ENCODE measurements at regions not wholly inside any gene's neighbourhood (a gene's known extent, or its start where the extent isn't known, plus 50 kb on each side); places are given as distances from the start of the nearest gene placed in this dataset.

DNA sequence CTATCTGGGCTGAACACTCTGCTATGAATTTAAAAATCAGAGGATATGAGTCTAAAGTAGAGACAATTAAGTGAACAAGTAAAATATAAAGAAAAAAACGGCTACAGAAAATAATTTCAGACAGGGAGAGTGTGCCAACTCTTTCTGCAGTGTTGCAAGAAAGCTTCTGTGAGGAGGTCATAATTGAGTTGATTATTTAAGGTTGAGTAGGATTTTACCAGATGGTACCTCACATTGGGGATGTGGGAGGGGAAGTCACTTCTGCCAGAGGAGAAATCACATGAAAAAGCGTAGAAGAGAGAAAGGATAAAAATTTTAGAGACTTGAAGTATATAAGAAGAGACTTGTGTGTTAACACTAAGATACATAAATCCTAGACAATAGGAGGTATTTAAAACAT is 238.0 kb upstream of the NCAM2 start:
- no peaks in the 10 kb centered on the region for H3K27me3 ChIP-seq (ENCODE audit: control insufficient read depth, insufficient read depth, low read length)
- no peaks in the 10 kb centered on the region for H3K36me3 ChIP-seq (ENCODE audit: insufficient read depth, low read length)
- H3K4me3 ChIP-seq (ENCODE audit: low read length): no peak overlapping the region
- no peak overlapping the region for H3K4me2 ChIP-seq (ENCODE audit: low read length)
- H3K9me3 ChIP-seq (replicated peaks; ENCODE audit: low read length): no peaks in the 10 kb centered on the region
- H3K4me1 ChIP-seq (ENCODE audit: control insufficient read depth, insufficient read depth, low read length): no peaks in the 10 kb centered on the region
- no peak overlapping the region for H3K9ac ChIP-seq (ENCODE audit: low read depth, low read length)

DNA sequence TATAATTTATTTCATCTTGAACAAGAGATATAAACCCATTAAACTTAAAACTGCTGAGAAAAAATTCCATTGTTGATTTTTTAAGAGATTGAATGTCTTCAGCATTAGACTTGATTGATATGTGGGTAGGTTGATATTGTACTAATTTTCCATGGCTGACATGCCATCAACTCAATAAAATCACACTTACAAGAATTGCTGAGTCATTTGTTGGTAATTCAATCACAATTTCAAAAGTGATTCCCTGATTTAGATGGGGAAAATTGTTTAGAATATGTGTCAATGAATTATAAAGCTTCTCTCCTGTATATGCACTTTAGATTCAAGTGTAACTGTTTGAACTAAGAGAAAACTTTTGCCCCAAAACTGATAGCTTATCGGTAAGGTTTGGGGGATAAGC is 223.5 kb upstream of the NCAM2 start:
- Histone ChIP-seq H3K27me3 (ENCODE audit: control insufficient read depth, insufficient read depth, low read length) (no peaks in the 10 kb centered on the region), H3K4me1 (ENCODE audit: control insufficient read depth, insufficient read depth, low read length) (no peaks in the 10 kb centered on the region), H3K4me2 (ENCODE audit: low read length) (no peak overlapping the region), H3K4me3 (ENCODE audit: low read length) (no peak overlapping the region), H3K9ac (ENCODE audit: low read depth, low read length) (no peak overlapping the region), H3K36me3 (ENCODE audit: insufficient read depth, low read length) (no peaks in the 10 kb centered on the region), H3K9me3 (replicated peaks; ENCODE audit: low read length) (no peaks in the 10 kb centered on the region)

DNA sequence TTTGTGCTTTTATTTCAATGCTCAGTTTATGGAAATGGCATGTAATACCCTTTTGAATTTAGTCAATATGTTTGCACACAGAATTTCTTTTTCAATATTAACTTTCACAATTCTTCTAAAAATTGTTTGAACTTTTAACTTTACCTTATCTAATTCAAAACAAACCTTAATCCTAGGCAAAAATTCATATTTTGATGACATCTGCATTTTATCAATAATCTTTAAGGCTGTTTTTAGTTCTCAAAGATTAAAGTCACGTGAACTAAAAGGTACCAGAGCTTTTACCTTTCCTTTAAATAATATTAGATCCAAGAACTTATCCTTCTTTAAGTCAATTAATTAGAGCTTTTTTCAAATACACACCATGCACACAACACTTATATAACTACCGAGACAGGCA is 218.9 kb upstream of the NCAM2 start:
- no peaks in the 10 kb centered on the region for H3K36me3 ChIP-seq (ENCODE audit: insufficient read depth, low read length)
- H3K4me3 ChIP-seq (ENCODE audit: low read length): no peak overlapping the region
- H3K27me3 ChIP-seq (ENCODE audit: control insufficient read depth, insufficient read depth, low read length): no peaks in the 10 kb centered on the region
- H3K9me3 ChIP-seq (replicated peaks; ENCODE audit: low read length): no peaks in the 10 kb centered on the region
- H3K4me1 ChIP-seq (ENCODE audit: control insufficient read depth, insufficient read depth, low read length): peaks cover 11% of the 10 kb centered on the region
- no peak overlapping the region for H3K4me2 ChIP-seq (ENCODE audit: low read length)
- H3K9ac ChIP-seq (ENCODE audit: low read depth, low read length): no peak overlapping the region

DNA sequence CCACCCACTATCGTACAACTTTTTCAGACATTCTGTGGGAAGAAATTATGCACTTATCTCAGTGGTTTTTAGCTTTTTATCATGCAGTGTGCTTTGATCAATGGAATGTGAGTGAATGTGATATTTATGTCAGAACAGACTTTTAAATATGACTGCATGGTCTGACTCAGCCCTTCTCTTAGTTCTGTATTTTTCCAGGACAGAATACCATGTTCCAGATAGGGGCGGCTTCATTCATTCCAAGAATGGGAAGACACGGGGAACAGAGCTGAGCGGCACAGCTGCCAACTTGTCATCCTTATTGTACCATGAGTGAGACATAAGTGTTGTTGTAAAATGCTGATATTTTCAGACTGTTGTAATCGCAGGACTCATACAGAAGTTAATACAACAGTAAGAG is 214.6 kb upstream of the NCAM2 start:
- no peaks in the 10 kb centered on the region for H3K36me3 ChIP-seq (ENCODE audit: insufficient read depth, low read length)
- no peaks in the 10 kb centered on the region for H3K27me3 ChIP-seq (ENCODE audit: control insufficient read depth, insufficient read depth, low read length)
- H3K4me1 ChIP-seq (ENCODE audit: control insufficient read depth, insufficient read depth, low read length): peaks cover 11% of the 10 kb centered on the region
- no peak overlapping the region for H3K4me2 ChIP-seq (ENCODE audit: low read length)
- no peaks in the 10 kb centered on the region for H3K9me3 ChIP-seq (replicated peaks; ENCODE audit: low read length)
- H3K9ac ChIP-seq (ENCODE audit: low read depth, low read length): no peak overlapping the region
- no peak overlapping the region for H3K4me3 ChIP-seq (ENCODE audit: low read length)

DNA sequence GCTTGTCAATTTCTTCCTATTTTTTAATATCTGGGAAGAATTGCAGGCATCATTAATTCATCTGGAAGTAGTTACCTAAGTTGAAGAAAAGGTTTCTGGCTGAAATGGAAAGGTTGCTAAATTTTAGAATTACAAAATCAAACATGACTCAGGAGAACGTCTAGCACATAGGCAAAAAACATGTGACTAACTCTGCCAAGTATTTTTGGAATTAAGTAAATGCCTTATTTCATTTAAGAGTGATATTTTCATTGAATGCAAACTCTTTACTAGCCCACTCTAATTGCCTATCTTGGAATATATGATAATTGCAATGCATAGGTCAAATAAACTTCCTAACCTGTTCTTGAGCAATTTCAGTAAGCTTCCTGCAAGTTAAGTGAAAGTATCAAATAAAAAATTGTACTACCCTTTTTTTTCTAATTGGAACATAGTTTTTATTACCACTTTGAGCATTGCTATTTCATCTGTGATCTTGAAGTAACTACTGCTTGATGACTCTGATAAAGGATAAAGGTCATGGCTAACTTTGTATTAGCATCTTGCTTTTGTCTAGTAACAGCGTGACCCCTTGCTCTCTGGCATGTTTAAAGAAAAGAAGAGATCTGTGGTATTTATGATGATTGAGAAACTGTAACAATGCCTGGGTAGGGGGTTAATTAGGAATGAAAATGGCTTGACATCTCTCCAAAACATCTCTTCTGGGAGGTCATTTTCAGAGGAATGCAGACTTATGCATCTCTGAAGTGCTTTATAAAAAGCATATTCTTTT is 208.3 kb upstream of the NCAM2 start:
- no peaks in the 10 kb centered on the region for H3K9me3 ChIP-seq (replicated peaks; ENCODE audit: low read length)
- H3K4me1 ChIP-seq (ENCODE audit: control insufficient read depth, insufficient read depth, low read length): peaks cover 9% of the 10 kb centered on the region
- no peak overlapping the region for H3K9ac ChIP-seq (ENCODE audit: low read depth, low read length)
- H3K4me2 ChIP-seq (ENCODE audit: low read length): peak overlapping the region; percentile 38
- H3K27me3 ChIP-seq (ENCODE audit: control insufficient read depth, insufficient read depth, low read length): no peaks in the 10 kb centered on the region
- H3K36me3 ChIP-seq (ENCODE audit: insufficient read depth, low read length): no peaks in the 10 kb centered on the region
- H3K4me3 ChIP-seq (ENCODE audit: low read length): peak overlapping the region; percentile 7

DNA sequence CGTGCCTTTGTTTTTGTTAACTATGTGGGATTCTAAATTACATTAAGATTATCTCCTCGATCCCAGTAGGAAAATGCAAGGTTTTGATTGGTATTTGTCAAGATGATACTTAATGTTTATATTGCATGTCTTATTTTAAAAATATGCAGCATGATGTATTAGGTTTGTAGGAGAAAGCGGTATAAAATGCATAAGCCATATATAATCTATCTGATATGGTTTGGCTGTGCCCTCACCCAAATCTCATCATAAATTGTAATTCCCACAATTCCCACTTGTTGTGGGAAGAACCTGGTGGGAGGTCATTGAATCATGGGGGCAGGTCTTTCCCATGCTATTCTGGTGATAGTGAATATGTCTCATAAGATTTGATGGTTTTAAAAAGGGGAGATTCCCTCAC is 198.1 kb upstream of the NCAM2 start:
- no peaks in the 10 kb centered on the region for H3K9me3 ChIP-seq (replicated peaks; ENCODE audit: low read length)
- no peak overlapping the region for H3K9ac ChIP-seq (ENCODE audit: low read depth, low read length)
- no peaks in the 10 kb centered on the region for H3K4me1 ChIP-seq (ENCODE audit: control insufficient read depth, insufficient read depth, low read length)
- H3K4me3 ChIP-seq (ENCODE audit: low read length): no peak overlapping the region
- H3K27me3 ChIP-seq (ENCODE audit: control insufficient read depth, insufficient read depth, low read length): no peaks in the 10 kb centered on the region
- H3K4me2 ChIP-seq (ENCODE audit: low read length): no peak overlapping the region
- no peaks in the 10 kb centered on the region for H3K36me3 ChIP-seq (ENCODE audit: insufficient read depth, low read length)

DNA sequence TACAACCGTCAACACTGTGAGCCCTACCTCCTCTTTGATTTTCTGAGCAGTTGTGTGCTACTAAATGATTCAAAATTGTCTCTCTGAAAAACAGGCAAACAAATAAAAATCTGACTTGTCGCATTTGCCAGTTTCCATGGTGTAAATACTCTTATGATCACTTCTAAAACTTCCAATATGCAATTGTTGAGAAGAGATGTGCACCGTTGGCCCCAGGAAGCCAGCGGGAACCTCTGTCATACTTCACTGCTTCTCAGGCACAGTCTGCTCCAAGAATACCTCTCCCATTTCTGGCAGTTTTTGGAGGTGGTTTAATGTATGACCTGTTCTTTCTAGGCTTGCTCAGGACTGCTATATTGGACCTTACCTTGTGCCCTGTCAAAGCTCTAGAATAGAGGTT is 196.0 kb upstream of the NCAM2 start:
- Histone ChIP-seq H3K4me3 (ENCODE audit: low read length) (no peak overlapping the region), H3K9me3 (replicated peaks; ENCODE audit: low read length) (no peaks in the 10 kb centered on the region), H3K4me2 (ENCODE audit: low read length) (no peak overlapping the region), H3K9ac (ENCODE audit: low read depth, low read length) (no peak overlapping the region), H3K27me3 (ENCODE audit: control insufficient read depth, insufficient read depth, low read length) (no peaks in the 10 kb centered on the region), H3K4me1 (ENCODE audit: control insufficient read depth, insufficient read depth, low read length) (no peaks in the 10 kb centered on the region), H3K36me3 (ENCODE audit: insufficient read depth, low read length) (no peaks in the 10 kb centered on the region)

DNA sequence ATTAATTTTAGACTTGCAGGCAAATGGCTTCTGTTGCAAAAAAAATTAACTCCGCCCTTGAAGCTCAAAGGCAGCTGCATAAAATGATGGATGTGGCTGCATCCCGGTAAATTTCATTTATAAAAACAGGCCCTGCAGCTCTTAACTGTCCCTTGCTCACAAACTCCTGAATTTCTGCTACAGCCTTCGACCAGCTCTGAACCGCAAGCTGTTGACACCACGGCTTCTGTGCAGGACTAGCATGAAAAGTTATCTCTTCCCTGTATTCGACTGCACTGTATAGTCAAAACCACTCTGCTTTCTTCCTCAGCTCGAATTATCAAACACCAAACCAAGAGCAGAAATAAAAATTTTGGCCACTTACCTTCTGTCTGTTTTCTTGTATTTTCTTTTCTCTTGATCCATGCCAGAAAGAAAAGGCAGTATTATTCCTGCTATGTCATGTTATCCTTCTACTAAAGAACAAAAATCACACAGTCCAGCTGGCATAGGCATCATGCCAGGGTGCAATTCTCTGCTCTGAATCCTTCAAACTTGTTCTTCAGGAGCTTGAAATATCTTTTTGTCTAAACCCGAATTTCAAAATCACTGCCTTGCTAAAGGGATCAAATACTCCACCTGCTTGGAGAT is 195.5 kb upstream of the NCAM2 start:
- Histone ChIP-seq H3K4me2 (ENCODE audit: low read length) (no peak overlapping the region), H3K4me1 (ENCODE audit: control insufficient read depth, insufficient read depth, low read length) (no peaks in the 10 kb centered on the region), H3K27me3 (ENCODE audit: control insufficient read depth, insufficient read depth, low read length) (no peaks in the 10 kb centered on the region), H3K4me3 (ENCODE audit: low read length) (no peak overlapping the region), H3K36me3 (ENCODE audit: insufficient read depth, low read length) (no peaks in the 10 kb centered on the region), H3K9ac (ENCODE audit: low read depth, low read length) (no peak overlapping the region), H3K9me3 (replicated peaks; ENCODE audit: low read length) (no peaks in the 10 kb centered on the region)

DNA sequence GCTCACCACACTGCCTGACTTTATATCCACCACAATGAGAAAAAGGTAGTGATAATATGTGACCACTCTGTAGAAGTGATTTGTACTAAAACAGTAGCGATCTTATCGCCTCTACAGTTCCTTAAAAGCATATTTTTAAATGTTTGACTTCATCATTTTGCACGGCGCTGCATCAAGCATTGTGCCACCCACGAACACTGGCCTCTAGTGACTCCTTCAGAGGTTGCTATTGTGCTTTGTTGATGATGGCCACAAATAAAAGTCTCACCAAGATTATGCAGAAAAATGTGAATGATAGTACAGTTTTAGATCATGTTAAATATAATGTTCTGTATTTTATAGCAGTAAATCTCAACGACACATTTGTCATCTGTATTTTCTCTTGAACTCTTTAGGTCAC is 186.5 kb upstream of the NCAM2 start:
- no peaks in the 10 kb centered on the region for H3K27me3 ChIP-seq (ENCODE audit: control insufficient read depth, insufficient read depth, low read length)
- H3K9me3 ChIP-seq (replicated peaks; ENCODE audit: low read length): no peaks in the 10 kb centered on the region
- no peak overlapping the region for H3K4me3 ChIP-seq (ENCODE audit: low read length)
- no peaks in the 10 kb centered on the region for H3K4me1 ChIP-seq (ENCODE audit: control insufficient read depth, insufficient read depth, low read length)
- H3K4me2 ChIP-seq (ENCODE audit: low read length): no peak overlapping the region
- no peaks in the 10 kb centered on the region for H3K36me3 ChIP-seq (ENCODE audit: insufficient read depth, low read length)
- H3K9ac ChIP-seq (ENCODE audit: low read depth, low read length): no peak overlapping the region

DNA sequence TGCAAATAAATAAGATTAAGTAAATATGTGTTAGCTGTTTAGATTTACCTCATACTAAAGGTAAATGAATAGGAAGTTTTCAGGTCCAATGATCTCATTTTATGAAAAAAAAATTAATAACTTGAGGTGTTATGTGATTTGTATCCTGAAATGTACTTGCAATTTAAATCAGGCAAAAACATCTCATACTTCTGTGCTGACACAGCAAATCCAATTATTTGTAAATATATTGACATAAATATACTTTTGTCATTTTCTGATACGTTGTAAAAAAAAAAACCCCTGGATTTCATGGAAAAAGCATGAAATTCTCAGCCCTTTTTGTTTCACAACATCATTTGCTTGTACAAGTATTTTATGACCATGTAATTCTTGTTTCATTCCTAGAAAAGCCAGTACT is 184.1 kb upstream of the NCAM2 start:
- Histone ChIP-seq H3K9ac (ENCODE audit: low read depth, low read length) (no peak overlapping the region), H3K27me3 (ENCODE audit: control insufficient read depth, insufficient read depth, low read length) (no peaks in the 10 kb centered on the region), H3K4me1 (ENCODE audit: control insufficient read depth, insufficient read depth, low read length) (no peaks in the 10 kb centered on the region), H3K36me3 (ENCODE audit: insufficient read depth, low read length) (no peaks in the 10 kb centered on the region), H3K9me3 (replicated peaks; ENCODE audit: low read length) (no peaks in the 10 kb centered on the region), H3K4me3 (ENCODE audit: low read length) (no peak overlapping the region), H3K4me2 (ENCODE audit: low read length) (no peak overlapping the region)

DNA sequence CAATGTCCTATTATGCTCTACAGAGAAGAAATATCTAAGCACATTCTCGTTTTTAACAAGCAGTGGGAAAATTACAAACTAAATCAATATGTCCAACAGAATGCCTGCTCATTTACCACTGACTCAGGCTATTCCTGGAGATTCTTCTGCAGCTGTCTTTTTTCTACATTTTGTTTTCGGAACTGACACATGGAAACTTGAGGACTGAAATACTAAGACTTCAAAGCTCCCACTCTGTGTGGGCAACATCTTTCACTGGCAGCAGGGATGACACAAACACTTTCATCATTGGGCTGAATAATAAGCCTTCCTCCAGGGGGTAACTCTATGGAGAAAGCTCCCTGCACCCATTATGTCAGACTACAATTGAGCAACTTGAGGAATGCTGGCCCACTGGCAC is 175.5 kb upstream of the NCAM2 start:
- H3K36me3 ChIP-seq (ENCODE audit: insufficient read depth, low read length): no peaks in the 10 kb centered on the region
- H3K4me2 ChIP-seq (ENCODE audit: low read length): no peak overlapping the region
- no peaks in the 10 kb centered on the region for H3K4me1 ChIP-seq (ENCODE audit: control insufficient read depth, insufficient read depth, low read length)
- no peak overlapping the region for H3K4me3 ChIP-seq (ENCODE audit: low read length)
- no peaks in the 10 kb centered on the region for H3K9me3 ChIP-seq (replicated peaks; ENCODE audit: low read length)
- H3K27me3 ChIP-seq (ENCODE audit: control insufficient read depth, insufficient read depth, low read length): no peaks in the 10 kb centered on the region
- H3K9ac ChIP-seq (ENCODE audit: low read depth, low read length): no peak overlapping the region

DNA sequence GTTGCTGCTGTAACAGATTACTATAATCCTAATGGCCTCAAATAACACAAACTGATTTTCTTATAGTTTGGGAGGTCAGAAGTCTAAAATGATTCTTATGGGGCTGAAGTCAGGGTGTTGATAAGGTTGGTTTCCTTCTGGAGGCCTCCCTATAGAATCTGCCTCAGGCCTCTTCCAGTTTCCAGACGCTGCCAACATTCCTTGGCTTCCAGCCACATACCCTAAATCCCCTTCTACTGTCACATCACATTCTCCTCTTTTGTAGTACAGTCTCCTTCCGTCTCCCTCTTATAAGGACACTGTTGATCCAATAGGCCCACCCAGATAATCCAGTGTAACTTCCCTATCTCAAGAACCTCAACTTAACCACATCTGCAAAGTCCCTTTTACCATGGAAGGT is 145.3 kb upstream of the NCAM2 start:
- Histone ChIP-seq H3K36me3 (ENCODE audit: insufficient read depth, low read length) (no peaks in the 10 kb centered on the region), H3K4me3 (ENCODE audit: low read length) (no peak overlapping the region), H3K9ac (ENCODE audit: low read depth, low read length) (no peak overlapping the region), H3K9me3 (replicated peaks; ENCODE audit: low read length) (peaks cover 2% of the 10 kb centered on the region), H3K4me1 (ENCODE audit: control insufficient read depth, insufficient read depth, low read length) (no peaks in the 10 kb centered on the region), H3K27me3 (ENCODE audit: control insufficient read depth, insufficient read depth, low read length) (no peaks in the 10 kb centered on the region), H3K4me2 (ENCODE audit: low read length) (no peak overlapping the region)

Measured in skeletal muscle satellite cell (primary cell).